Astrocyte (in vitro differentiated cells and primary cell): ENCODE measurements at regions not wholly inside any gene's neighbourhood (a gene's known extent, or its start where the extent isn't known, plus 50 kb on each side); places are given as distances from the start of the nearest gene placed in this dataset.

ENCODE experiments used
- DNase-seq: peaks from one replicate; pipeline ENCODE4 v3.0.0-alpha.2; 2010; ENCODE audit warnings: low read depth
- FAIRE-seq: peaks from 2 replicates; lab custom pipeline; 2011; peaks lifted over from hg19 to GRCh38; lab: Jason Lieb, UNC
- H2AFZ ChIP-seq: 2 replicates; pipeline ENCODE4 v1.6.0; 2012; ENCODE audit warnings: low read depth, low read length, inconsistent platforms
- H3K27ac ChIP-seq: 2 replicates; pipeline ENCODE4 v1.5.1; 2011; ENCODE audit warnings: low read depth, low read length, inconsistent platforms
- H3K27me3 ChIP-seq: 2 replicates; pipeline ENCODE4 v1.6.0; 2011; ENCODE audit warnings: low read length, inconsistent platforms; ENCODE audit not compliant: insufficient read depth
- H3K36me3 ChIP-seq: 2 replicates; pipeline ENCODE4 v1.5.1; 2011; ENCODE audit warnings: low read length, inconsistent platforms; ENCODE audit not compliant: insufficient read depth
- H3K4me1 ChIP-seq: 2 replicates; pipeline ENCODE4 v1.5.1; 2011; ENCODE audit warnings: low read length, inconsistent platforms; ENCODE audit not compliant: insufficient read depth
- H3K4me2 ChIP-seq: 2 replicates; pipeline ENCODE4 v1.6.0; 2012; ENCODE audit warnings: low read length, inconsistent platforms
- H3K4me3 ChIP-seq: 2 replicates; pipeline ENCODE4 v1.5.1; 2011; ENCODE audit warnings: low read depth, mild to moderate bottlenecking, low read length, inconsistent platforms; ENCODE audit not compliant: insufficient read depth
- H3K79me2 ChIP-seq: 2 replicates; pipeline ENCODE4 v1.6.0; 2012; ENCODE audit warnings: mild to moderate bottlenecking, low read length, inconsistent platforms; ENCODE audit not compliant: insufficient read depth
- H3K9ac ChIP-seq: 2 replicates; pipeline ENCODE4 v1.6.0; 2012; ENCODE audit warnings: mild to moderate bottlenecking, low read length, inconsistent platforms
- H3K9me3 ChIP-seq: 2 replicates; pipeline ENCODE4 v1.5.1; 2012; ENCODE audit warnings: low read depth, mild to moderate bottlenecking, low read length, inconsistent platforms; ENCODE audit not compliant: insufficient read depth
- H4K20me1 ChIP-seq: 2 replicates; pipeline ENCODE4 v1.6.0; 2012; ENCODE audit warnings: low read length, inconsistent platforms; ENCODE audit not compliant: insufficient read depth
- H3K27ac Mint-ChIP-seq: one replicate; pipeline ENCODE4 v1.8.0; 2021; ENCODE audit warnings: mild to moderate bottlenecking, mixed read lengths; ENCODE audit not compliant: unreplicated experiment
- H3K27me3 Mint-ChIP-seq: one replicate; pipeline ENCODE4 v1.8.0; 2021; ENCODE audit warnings: low read depth, mixed read lengths; ENCODE audit not compliant: unreplicated experiment
- H3K36me3 Mint-ChIP-seq: one replicate; pipeline ENCODE4 v1.8.0; 2021; ENCODE audit warnings: low read depth, mixed read lengths; ENCODE audit not compliant: unreplicated experiment
- H3K4me1 Mint-ChIP-seq: one replicate; pipeline ENCODE4 v1.8.0; 2021; ENCODE audit warnings: low read depth, mixed read lengths; ENCODE audit not compliant: unreplicated experiment
- H3K4me3 Mint-ChIP-seq: one replicate; pipeline ENCODE4 v1.8.0; 2021; ENCODE audit warnings: mild to moderate bottlenecking, moderate library complexity, mixed read lengths; ENCODE audit not compliant: unreplicated experiment
- H3K9me3 Mint-ChIP-seq: one replicate; pipeline ENCODE4 v1.8.0; 2021; ENCODE audit warnings: mild to moderate bottlenecking, mixed read lengths; ENCODE audit not compliant: unreplicated experiment
- CTCF ChIP-seq: IDR thresholded peaks from 2 replicates; pipeline ENCODE4 v1.5.1; 2011; ENCODE audit warnings: low read depth, mild to moderate bottlenecking, inconsistent platforms, low read length, moderate library complexity; ENCODE audit not compliant: insufficient read depth
- EZH2 ChIP-seq: IDR thresholded peaks from 2 replicates; pipeline ENCODE4 v1.6.1; 2012; ENCODE audit warnings: mild to moderate bottlenecking, low read length, inconsistent platforms; ENCODE audit not compliant: insufficient read depth

GRCh38 chr5:124796495-124796894, 50.1 kb upstream of the ZNF608 start:
- H3K9me3 Mint-ChIP-seq: no peaks in the 10 kb centered on the region
- H2AFZ ChIP-seq: no peak overlapping the region
- H3K9ac ChIP-seq: no peak overlapping the region
- H3K4me2 ChIP-seq: no peak overlapping the region
- H3K27ac Mint-ChIP-seq: no peak overlapping the region
- no peaks in the 10 kb centered on the region for H3K27me3 ChIP-seq
- no peak overlapping the region for H3K27ac ChIP-seq
- no peak overlapping the region for H3K4me3 Mint-ChIP-seq
- H3K4me3 ChIP-seq: no peak overlapping the region
- DNase-seq: no peak
- H3K27me3 Mint-ChIP-seq: no peaks in the 10 kb centered on the region
- TF ChIP-seq CTCF (no peak), EZH2 (no peak)
- FAIRE-seq: no peak
- no peaks in the 10 kb centered on the region for H3K79me2 ChIP-seq
- H3K9me3 ChIP-seq: no peaks in the 10 kb centered on the region
- peaks cover 2% of the 10 kb centered on the region for H3K4me1 Mint-ChIP-seq
- no peaks in the 10 kb centered on the region for H3K36me3 ChIP-seq
- H3K4me1 ChIP-seq: no peaks in the 10 kb centered on the region
- no peaks in the 10 kb centered on the region for H4K20me1 ChIP-seq
- no peaks in the 10 kb centered on the region for H3K36me3 Mint-ChIP-seq

- Mint-ChIP-seq H3K4me3 (no peak overlapping the region), H3K4me1 (peaks cover 3% of the 10 kb centered on the region), H3K36me3 (no peaks in the 10 kb centered on the region), H3K9me3 (no peaks in the 10 kb centered on the region), H3K27me3 (no peaks in the 10 kb centered on the region), H3K27ac (no peak overlapping the region)
- Histone ChIP-seq H3K4me3 (no peak overlapping the region), H3K4me1 (no peaks in the 10 kb centered on the region), H3K79me2 (no peaks in the 10 kb centered on the region), H3K27ac (no peak overlapping the region), H3K9me3 (no peaks in the 10 kb centered on the region), H4K20me1 (no peaks in the 10 kb centered on the region), H3K4me2 (no peak overlapping the region), H2AFZ (no peak overlapping the region), H3K36me3 (no peaks in the 10 kb centered on the region), H3K27me3 (no peaks in the 10 kb centered on the region), H3K9ac (no peak overlapping the region)
- no peak for FAIRE-seq
- no peak for DNase-seq
- TF ChIP-seq EZH2: no peak
- no peak for TF ChIP-seq CTCF
Measured at GRCh38 chr5:124797665-124798087, 51.2 kb upstream of the ZNF608 start.

GRCh38 chr5:124798890-124799289, 52.5 kb upstream of the ZNF608 start:
- Histone ChIP-seq H3K4me2 (no peak overlapping the region), H3K27ac (no peak overlapping the region), H3K4me3 (no peak overlapping the region), H4K20me1 (no peaks in the 10 kb centered on the region), H3K4me1 (no peaks in the 10 kb centered on the region), H3K9me3 (no peaks in the 10 kb centered on the region), H3K36me3 (no peaks in the 10 kb centered on the region), H3K27me3 (no peaks in the 10 kb centered on the region), H3K79me2 (no peaks in the 10 kb centered on the region), H3K9ac (no peak overlapping the region), H2AFZ (no peak overlapping the region)
- TF ChIP-seq CTCF (no peak), EZH2 (no peak)
- no peak overlapping the region for H3K27ac Mint-ChIP-seq
- no peaks in the 10 kb centered on the region for H3K9me3 Mint-ChIP-seq
- no peak overlapping the region for H3K4me3 Mint-ChIP-seq
- no peaks in the 10 kb centered on the region for H3K36me3 Mint-ChIP-seq
- no peak for FAIRE-seq
- no peaks in the 10 kb centered on the region for H3K27me3 Mint-ChIP-seq
- H3K4me1 Mint-ChIP-seq: peaks cover 3% of the 10 kb centered on the region
- no peak for DNase-seq
